ENCODE measurements at regions not wholly inside any gene's neighbourhood (a gene's known extent, or its start where the extent isn't known, plus 50 kb on each side); places are given as distances from the start of the nearest gene placed in this dataset.

DNA sequence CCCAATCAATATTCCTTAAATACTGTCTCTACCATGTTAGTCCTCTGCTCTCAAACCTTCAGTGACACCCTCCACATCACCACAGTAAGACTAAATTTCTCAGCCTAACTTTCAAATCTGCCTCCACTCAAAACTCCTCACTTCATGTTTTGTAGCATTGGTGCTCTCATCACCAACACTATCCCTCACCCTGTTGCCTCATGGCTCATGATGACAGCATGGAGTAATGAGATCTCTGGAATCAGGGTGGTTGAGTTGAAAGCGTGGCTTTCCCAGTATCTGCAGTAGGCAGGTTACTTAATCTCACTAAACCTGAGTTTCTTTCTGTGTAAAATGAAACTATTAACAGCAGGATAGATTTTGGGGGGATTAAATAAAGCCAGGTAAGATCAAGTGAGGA lies 621.4 kb downstream of the NYAP2 start:
- TF ChIP-seq POLR2AphosphoS5 (IDR thresholded peaks at IDR 0.05; ENCODE audit: low read depth, low read length) (no peak), TAF1 (IDR thresholded peaks at IDR 0.05; ENCODE audit: low read depth, low read length) (no peak), POLR2A (IDR thresholded peaks at IDR 0.05; ENCODE audit: low read depth, low read length) (no peak), SPI1 (IDR thresholded peaks at IDR 0.05; ENCODE audit: low read depth, low read length) (no peak), POU2F2 (IDR thresholded peaks at IDR 0.05; ENCODE audit: low read depth, low read length) (no peak)
